ENCODE measurements at regions not wholly inside any gene's neighbourhood (a gene's known extent, or its start where the extent isn't known, plus 50 kb on each side); places are given as distances from the start of the nearest gene placed in this dataset.
A peak's percentile ranks its signal among the peaks of the same experiment; 100 is the strongest.

GRCh38 chr17:77723071-77723908, 235.2 kb upstream of the TNRC6C start:
- peak in 1 of 4 donors; percentile 16 for ATAC-seq
- TF ChIP-seq CTCF (IDR thresholded peaks at IDR 0.05) (no peak), POLR2A (IDR thresholded peaks at IDR 0.05) (no peak)
- WGBS, 4 donors = 72 to 81% (median 77%) methylated on average over 17 to 20 of the region's 20 CpGs
- DNase-seq = peak in 1 of 5 donors; percentile 50
- no peaks in the 10 kb centered on the region for H3K27me3 ChIP-seq
- peaks cover 0 to 20% (median 5%) of the 10 kb centered on the region in 12 donors for H3K4me1 ChIP-seq
- intact Hi-C loops (cut with DNase I) = loop anchor here in 2 of 10 donors (10.0 kb wide), 2 partner anchors 108 to 178 kb away; no protein-coding TSS in a partner anchor
- no peaks in the 10 kb centered on the region for H3K36me3 ChIP-seq
- H3K27ac ChIP-seq = no peak overlapping the region
- H3K4me3 ChIP-seq = no peak overlapping the region
- H3K9me3 ChIP-seq = no peaks in the 10 kb centered on the region

GRCh38 chr17:77723909-77724875, 234.3 kb upstream of the TNRC6C start:
- peaks cover 0 to 27% (median 8%) of the 10 kb centered on the region in 12 donors for H3K4me1 ChIP-seq
- TF ChIP-seq CTCF (IDR thresholded peaks at IDR 0.05) (no peak), POLR2A (IDR thresholded peaks at IDR 0.05) (no peak)
- no peak for ATAC-seq
- no peak for DNase-seq
- H3K4me3 ChIP-seq = no peak overlapping the region
- intact Hi-C loops (cut with DNase I) = loop anchor here in 2 of 10 donors (10.0 kb wide), 2 partner anchors 109 to 179 kb away; no protein-coding TSS in a partner anchor
- no peak overlapping the region for H3K27ac ChIP-seq
- 84 to 90% (median 88%) methylated on average over 19 to 22 of the region's 22 CpGs for WGBS, 4 donors
- H3K9me3 ChIP-seq = no peaks in the 10 kb centered on the region
- H3K36me3 ChIP-seq = no peaks in the 10 kb centered on the region
- H3K27me3 ChIP-seq = no peaks in the 10 kb centered on the region

GRCh38 chr17:77724876-77725615, 233.5 kb upstream of the TNRC6C start:
- ATAC-seq (no peak), DNase-seq (no peak)
- TF ChIP-seq CTCF (IDR thresholded peaks at IDR 0.05) = no peak
- no peak for TF ChIP-seq POLR2A (IDR thresholded peaks at IDR 0.05)
- intact Hi-C loops (cut with DNase I) = loop anchor here in 4 of 10 donors (5.0 to 10.0 kb wide), 4 partner anchors 110 to 180 kb away; no protein-coding TSS in a partner anchor
- Histone ChIP-seq H3K36me3 (no peaks in the 10 kb centered on the region), H3K4me3 (no peak overlapping the region), H3K27me3 (no peaks in the 10 kb centered on the region), H3K9me3 (no peaks in the 10 kb centered on the region), H3K27ac (no peak overlapping the region), H3K4me1 (peaks cover 0 to 27% (median 8%) of the 10 kb centered on the region in 12 donors)
- WGBS, 4 donors = 91 to 97% (median 93%) methylated on average over 16 to 28 of the region's 28 CpGs
